ENCODE measurements at regions not wholly inside any gene's neighbourhood (a gene's known extent, or its start where the extent isn't known, plus 50 kb on each side); places are given as distances from the start of the nearest gene placed in this dataset.

- H3K4me2 ChIP-seq (ENCODE audit: low read length): no peak overlapping the region
Observed at GRCh38 chr9:108474356-108474755, 381.4 kb downstream of the ACTL7B start.

GRCh38 chr9:108473209-108474112 is 382.3 kb downstream of the ACTL7B start:
- Histone ChIP-seq H3K9me3 (ENCODE audit: control insufficient read depth, insufficient read depth, low read length) (no peaks in the 10 kb centered on the region), H3K79me2 (ENCODE audit: control insufficient read depth, low read length) (no peaks in the 10 kb centered on the region), H3K4me2 (ENCODE audit: low read length) (no peak overlapping the region), H4K20me1 (ENCODE audit: control insufficient read depth, insufficient read depth, low read depth, low read length) (no peaks in the 10 kb centered on the region), H3K4me1 (ENCODE audit: control insufficient read depth, low read length) (no peaks in the 10 kb centered on the region), H3F3A (ENCODE audit: control insufficient read depth, insufficient read depth) (no peaks in the 10 kb centered on the region), H3K4me3 (ENCODE audit: low read length) (no peak overlapping the region), H3K27ac (ENCODE audit: low read depth, low read length) (no peak overlapping the region), H3K36me3 (ENCODE audit: control insufficient read depth, low read length) (no peaks in the 10 kb centered on the region), H3K9me2 (replicated peaks; ENCODE audit: control insufficient read depth, low read length) (no peaks in the 10 kb centered on the region), H3K27me3 (ENCODE audit: control insufficient read depth, low read length) (no peaks in the 10 kb centered on the region)
- TF ChIP-seq EZH2phosphoT487 (IDR thresholded peaks at IDR 0.05; ENCODE audit: borderline replicate concordance, low read length): no peak
- TF ChIP-seq CTCF (IDR thresholded peaks at IDR 0.05; ENCODE audit: low read depth, low read length, poor library complexity, severe bottlenecking): no peak

More at GRCh38 chr9:108474356-108474755, 381.4 kb downstream of the ACTL7B start:
- Histone ChIP-seq H4K20me1 (ENCODE audit: control insufficient read depth, insufficient read depth, low read depth, low read length) (no peaks in the 10 kb centered on the region), H3K4me3 (ENCODE audit: low read length) (no peak overlapping the region), H3K4me1 (ENCODE audit: control insufficient read depth, low read length) (no peaks in the 10 kb centered on the region), H3K9me3 (ENCODE audit: control insufficient read depth, insufficient read depth, low read length) (no peaks in the 10 kb centered on the region), H3K27ac (ENCODE audit: low read depth, low read length) (no peak overlapping the region), H3F3A (ENCODE audit: control insufficient read depth, insufficient read depth) (no peaks in the 10 kb centered on the region), H3K27me3 (ENCODE audit: control insufficient read depth, low read length) (no peaks in the 10 kb centered on the region), H3K36me3 (ENCODE audit: control insufficient read depth, low read length) (no peaks in the 10 kb centered on the region), H3K79me2 (ENCODE audit: control insufficient read depth, low read length) (no peaks in the 10 kb centered on the region), H3K9me2 (replicated peaks; ENCODE audit: control insufficient read depth, low read length) (no peaks in the 10 kb centered on the region)
- TF ChIP-seq EZH2phosphoT487 (IDR thresholded peaks at IDR 0.05; ENCODE audit: borderline replicate concordance, low read length): no peak
- no peak for TF ChIP-seq CTCF (IDR thresholded peaks at IDR 0.05; ENCODE audit: low read depth, low read length, poor library complexity, severe bottlenecking)

GRCh38 chr9:108469654-108470053 is 386.1 kb downstream of the ACTL7B start:
- Histone ChIP-seq H3K27ac (ENCODE audit: low read depth, low read length) (no peak overlapping the region), H3F3A (ENCODE audit: control insufficient read depth, insufficient read depth) (no peaks in the 10 kb centered on the region), H4K20me1 (ENCODE audit: control insufficient read depth, insufficient read depth, low read depth, low read length) (no peaks in the 10 kb centered on the region), H3K27me3 (ENCODE audit: control insufficient read depth, low read length) (no peaks in the 10 kb centered on the region), H3K4me3 (ENCODE audit: low read length) (no peak overlapping the region), H3K4me1 (ENCODE audit: control insufficient read depth, low read length) (no peaks in the 10 kb centered on the region), H3K79me2 (ENCODE audit: control insufficient read depth, low read length) (no peaks in the 10 kb centered on the region), H3K36me3 (ENCODE audit: control insufficient read depth, low read length) (no peaks in the 10 kb centered on the region), H3K9me2 (replicated peaks; ENCODE audit: control insufficient read depth, low read length) (no peaks in the 10 kb centered on the region), H3K9me3 (ENCODE audit: control insufficient read depth, insufficient read depth, low read length) (no peaks in the 10 kb centered on the region), H3K4me2 (ENCODE audit: low read length) (no peak overlapping the region)
- no peak for TF ChIP-seq EZH2phosphoT487 (IDR thresholded peaks at IDR 0.05; ENCODE audit: borderline replicate concordance, low read length)
- TF ChIP-seq CTCF (IDR thresholded peaks at IDR 0.05; ENCODE audit: low read depth, low read length, poor library complexity, severe bottlenecking): no peak
